GM18502 (cell line): ENCODE measurements at regions not wholly inside any gene's neighbourhood (a gene's known extent, or its start where the extent isn't known, plus 50 kb on each side); places are given as distances from the start of the nearest gene placed in this dataset.

ENCODE experiments used
- ATAC-seq: cut with Tn5 transposase; IDR thresholded peaks from one replicate; pipeline ENCODE4 v1.9.1; 2021; ENCODE audit warnings: mild to moderate bottlenecking; ENCODE audit not compliant: unreplicated experiment, poor library complexity

DNA sequence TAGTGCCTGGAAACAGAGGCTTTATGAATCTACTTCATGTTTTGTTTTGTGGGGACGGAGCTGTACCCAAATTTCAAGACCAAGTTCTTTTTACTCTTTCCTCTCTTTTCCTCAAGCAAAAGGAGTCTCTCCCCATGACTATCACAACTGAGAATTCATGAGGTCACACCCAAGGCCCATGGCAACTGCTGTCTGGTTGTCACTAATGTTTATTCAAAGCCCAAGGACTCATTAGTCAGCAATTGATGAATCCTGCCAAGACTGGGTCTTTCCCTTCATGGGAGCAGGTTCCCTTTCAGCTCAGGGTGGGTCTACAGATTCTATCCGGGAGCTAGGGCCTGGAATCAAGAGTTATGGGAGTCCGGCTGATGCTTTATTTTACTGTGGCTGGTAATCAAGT is 441.5 kb upstream of the PCDH20 start:
- ATAC-seq = no peak

DNA sequence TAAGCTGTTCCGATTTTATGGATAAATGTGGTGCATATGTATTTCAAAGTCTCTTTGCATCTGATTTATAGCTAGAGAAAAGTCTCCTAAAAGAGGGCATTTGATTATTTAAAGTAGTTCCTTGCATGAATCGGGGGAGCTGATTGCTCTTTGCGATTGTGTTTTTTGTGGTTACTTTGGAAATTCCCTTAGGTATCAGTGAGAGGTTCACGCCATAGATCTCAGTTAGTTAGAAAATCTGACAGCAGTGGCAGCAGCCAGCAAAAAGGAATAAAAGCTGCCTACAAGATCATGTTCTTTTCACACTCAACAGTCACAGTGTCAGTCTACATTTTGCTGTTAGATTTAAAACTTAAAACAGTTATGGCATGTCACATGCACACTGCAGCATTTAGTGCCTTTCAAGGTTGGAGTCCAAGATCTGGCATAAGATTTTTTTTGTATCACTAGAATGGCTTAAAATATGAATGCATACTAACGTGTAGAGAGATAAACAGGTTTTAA is 436.5 kb upstream of the PCDH20 start:
- no peak for ATAC-seq

DNA sequence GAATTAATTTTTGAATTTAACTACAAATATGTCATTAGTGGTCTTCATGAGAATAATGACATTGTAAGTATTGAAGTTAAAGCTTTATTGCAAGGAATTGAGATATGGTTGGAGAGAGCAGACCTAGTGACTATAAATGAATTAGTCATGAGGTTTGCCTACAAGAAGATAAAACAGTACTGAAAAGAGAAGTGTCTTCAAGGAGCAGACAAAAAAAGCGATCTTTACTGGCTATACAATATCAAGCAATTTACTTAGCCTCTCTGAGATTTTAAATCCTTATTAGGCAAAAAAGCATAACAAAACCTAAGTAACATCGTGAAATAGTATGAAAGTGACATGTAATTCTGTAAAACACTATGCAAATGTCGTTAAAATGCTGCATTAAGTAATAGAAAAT is 435.1 kb upstream of the PCDH20 start:
- ATAC-seq = no peak

DNA sequence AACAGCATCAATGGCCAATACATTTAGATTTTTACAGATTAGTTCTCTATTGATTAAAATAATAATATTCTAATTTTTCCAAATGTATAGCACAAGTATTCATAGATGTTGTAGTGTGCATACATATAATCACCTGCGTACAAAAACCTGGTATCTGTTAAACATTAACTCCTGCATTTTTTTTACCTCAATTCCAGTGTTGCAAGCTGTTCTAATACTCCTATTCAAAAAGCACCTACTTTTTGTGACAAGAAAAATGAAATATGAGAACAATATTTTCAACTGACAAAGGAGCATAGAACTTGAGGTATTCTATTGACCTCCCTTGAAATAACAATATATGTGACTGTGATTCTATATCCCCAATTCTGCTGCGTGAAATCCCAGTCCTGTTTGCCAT is 422.9 kb upstream of the PCDH20 start:
- no peak for ATAC-seq

DNA sequence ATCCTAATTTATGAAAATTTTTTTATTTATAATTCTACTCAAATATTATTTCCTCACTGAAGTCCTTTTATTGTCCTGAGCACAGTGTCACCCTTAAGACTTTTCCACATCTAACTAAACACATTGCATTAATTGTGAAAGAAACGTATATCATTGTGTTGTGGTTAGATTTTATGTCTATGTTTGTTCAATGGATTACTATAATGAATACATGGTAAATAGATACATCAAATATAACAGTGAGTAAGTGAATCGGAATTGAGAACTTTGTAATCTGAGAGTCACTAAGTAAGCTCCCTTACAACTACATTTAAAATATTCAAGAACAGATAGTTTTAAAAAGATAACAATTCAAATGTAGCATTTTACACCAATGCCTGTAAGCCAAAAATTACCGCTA is 417.6 kb upstream of the PCDH20 start:
- no peak for ATAC-seq

DNA sequence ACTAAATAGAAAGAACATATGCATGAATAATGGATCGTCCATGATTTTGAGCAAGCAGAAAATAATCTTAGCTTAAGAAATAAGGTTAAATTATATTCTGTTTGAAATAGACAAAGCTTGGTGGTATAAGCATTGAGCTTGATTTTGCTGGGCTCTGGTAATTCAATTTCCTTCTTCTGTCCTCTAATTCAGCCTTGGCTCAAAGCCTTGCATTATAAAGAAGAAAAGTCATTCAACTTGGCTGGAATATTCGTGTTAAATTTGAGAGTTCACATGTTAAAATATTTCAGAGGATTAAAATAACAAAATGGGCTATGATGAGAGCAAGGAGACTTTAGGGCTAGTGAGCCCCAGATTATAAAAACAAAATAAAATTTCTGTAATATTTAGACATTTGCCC is 415.4 kb upstream of the PCDH20 start:
- ATAC-seq = no peak

DNA sequence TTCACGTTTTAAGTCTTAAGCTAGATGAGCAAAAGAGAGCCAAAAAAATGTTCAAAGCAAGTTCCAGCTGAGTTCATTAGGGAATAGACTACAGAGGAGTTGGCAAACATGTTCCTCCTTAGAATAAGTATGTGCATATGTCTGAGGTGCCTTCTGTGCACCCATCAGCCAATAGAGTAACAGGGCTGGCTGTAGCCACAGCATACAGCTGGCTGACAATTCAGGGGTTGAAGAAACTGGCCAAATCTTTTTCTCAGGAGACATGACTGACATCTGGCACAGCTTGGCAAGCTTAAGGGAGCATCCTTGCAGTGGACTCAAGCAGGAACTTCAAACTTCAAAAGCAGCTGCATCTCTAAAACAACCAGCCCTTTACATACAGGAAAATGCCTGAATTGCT is 414.8 kb upstream of the PCDH20 start:
- ATAC-seq = no peak

DNA sequence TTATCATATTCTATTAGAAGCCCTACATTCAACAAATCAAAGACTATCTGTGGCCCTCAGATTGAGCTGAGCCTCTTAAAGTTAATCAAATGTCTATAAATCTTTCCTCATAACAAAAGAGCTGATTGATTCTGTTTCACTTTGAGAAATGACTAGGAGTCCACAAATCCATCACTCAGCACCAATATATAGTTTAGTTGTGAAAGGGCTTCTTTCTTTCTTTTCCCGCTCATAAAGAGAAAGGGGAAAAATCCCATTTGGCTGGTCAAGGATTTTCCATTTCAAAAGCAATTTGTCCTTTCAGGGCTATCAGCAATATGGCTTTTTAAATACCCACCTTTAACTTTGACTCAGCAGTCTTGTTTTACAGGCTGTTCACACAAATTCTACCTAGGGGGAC is 408.5 kb upstream of the PCDH20 start:
- ATAC-seq = no peak

DNA sequence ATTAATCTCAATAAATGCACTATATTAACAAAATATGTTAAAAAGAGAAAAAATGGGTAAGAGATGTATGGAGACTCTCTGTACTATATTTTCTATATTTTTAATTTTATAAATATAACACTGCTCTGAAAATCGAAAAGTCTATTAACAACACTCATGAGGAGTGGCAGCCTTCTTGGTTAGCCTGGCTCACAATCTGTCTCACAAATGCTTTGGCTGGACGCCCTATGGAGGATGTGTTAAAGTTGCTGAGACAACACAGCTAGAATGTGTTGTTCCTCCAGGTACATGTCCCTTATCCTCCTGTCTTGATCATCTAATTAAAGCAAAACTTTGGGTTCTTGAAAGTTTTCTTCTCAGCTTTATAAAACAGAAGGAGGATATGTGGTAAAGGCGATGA is 396.6 kb upstream of the PCDH20 start:
- ATAC-seq = no peak

DNA sequence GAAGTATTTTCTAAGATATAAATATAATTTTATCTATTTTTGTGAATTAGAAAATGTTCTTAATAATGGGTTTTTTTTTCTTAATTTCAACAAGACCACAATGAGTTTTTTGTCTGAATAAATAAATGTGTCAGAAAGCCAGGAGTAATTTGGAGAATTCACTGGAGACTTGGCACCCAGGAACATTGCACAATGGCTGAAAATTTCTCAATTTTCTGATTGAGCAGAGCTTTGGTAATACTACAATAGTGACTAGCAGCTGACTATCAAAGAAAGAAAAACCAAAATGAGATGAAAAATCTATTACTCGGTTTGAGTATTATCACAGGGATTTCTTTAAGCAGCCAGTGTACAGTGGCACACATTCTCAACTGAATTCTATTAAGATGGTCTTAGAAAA is 394.4 kb upstream of the PCDH20 start:
- no peak for ATAC-seq

DNA sequence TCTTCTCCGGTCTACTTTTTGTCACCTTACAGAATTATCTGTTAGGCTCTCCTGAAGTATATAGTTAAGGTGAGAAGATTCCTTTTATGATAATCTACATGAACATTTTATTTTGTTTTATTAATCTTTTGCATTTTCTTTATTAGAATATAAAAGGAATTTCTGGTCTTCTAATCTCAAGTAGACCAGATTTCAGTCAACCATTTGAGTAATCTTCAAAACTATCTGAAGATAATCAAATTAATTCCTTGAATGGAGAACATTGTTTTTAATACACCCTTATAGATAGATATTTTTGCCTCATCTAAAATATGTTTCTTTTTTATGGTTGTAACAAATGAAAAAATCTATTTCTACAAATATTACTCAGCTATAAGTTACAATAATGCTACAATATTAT is 381.7 kb upstream of the PCDH20 start:
- no peak for ATAC-seq

DNA sequence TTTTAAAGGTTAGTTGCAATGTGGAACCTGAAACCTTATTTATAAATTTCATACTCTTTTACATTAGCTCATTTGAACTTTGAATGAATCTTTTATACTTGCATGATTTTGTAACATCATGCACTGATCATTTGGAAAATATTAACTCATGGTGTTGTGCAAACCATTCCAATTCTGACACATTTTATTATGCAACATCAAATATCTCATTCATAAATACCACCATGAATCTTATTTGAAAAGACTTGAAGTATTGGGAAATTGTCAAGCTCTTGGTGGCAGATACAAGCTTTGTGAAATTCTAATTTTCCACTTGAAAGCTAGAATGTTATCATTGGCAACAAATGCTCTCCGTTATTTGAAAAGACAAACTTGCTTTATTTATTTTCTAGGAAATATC is 379.9 kb upstream of the PCDH20 start:
- ATAC-seq = no peak

DNA sequence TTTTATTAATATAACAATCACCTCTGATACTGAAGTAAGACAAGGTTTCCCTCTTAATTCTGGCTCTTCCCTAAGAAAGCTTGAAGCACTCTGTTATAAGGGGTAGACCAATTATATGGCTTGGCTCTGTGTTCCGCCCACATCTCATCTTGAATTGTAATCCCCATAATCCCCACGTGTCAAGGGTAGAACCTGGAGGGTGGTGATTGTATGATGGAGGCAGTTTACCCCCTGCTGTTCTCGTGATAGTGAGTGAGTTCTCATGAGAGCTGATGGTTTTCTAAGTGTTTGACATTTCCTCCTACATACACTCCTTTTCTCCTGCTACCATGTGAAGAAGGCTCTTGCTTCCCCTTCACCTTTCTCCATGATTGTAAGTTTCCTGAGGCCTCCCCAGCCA is 363.8 kb upstream of the PCDH20 start:
- no peak for ATAC-seq

DNA sequence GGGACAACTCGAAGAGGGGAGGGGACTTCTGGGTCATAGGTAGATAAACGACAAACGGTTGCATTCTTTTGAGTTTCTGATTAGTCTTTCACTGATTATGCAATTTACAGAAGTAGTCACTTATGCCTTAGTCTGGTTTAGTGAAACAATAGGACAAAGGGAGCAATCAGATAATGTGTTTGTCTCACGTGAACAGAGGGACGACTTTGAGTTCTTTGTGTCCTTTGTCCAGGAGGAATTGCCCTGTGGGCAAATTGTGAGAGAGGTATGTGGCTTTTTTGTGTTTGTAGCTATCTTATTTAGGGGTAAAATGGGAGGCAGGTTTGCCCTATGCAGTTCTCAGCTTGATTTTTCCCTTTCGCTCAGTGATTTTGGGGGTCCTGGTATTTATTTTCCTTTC is 362.9 kb upstream of the PCDH20 start:
- no peak for ATAC-seq

DNA sequence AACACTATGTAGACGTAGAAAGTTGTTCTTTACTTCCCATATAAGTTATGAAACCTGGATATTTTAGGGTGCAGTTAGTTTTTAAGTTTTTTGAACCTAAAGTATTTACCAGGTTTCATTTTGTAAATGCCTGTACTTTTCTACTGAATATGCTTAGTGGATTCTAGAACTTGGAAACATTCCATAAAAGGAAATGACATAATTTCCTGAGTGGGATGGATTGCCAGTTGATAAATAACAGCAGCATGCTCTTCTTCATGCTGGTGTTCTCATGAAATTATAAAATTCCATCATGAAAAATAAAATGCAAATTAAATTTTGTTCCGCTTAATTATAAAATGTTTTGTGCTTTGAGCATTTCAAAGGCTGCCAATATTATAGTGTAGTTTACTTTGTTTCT is 362.2 kb upstream of the PCDH20 start:
- ATAC-seq = no peak

DNA sequence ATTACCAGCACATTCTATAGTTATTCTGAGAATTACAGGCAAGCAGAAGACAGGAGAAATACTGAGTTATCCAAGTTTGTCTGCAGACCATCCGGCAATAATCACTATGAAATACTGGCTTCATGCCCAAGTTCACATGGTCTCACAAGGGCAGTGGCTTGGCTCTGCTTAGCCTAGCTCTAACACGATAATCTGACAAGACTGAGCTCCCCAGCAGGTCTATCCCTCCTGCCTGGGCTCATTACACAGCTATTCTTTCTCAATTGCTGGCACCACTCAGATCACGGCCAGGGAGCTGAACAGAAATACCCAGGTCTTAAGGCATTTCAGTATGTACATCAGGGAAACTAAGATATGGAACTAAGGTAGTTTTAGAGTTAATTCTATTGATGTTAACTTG is 361.6 kb upstream of the PCDH20 start:
- no peak for ATAC-seq

DNA sequence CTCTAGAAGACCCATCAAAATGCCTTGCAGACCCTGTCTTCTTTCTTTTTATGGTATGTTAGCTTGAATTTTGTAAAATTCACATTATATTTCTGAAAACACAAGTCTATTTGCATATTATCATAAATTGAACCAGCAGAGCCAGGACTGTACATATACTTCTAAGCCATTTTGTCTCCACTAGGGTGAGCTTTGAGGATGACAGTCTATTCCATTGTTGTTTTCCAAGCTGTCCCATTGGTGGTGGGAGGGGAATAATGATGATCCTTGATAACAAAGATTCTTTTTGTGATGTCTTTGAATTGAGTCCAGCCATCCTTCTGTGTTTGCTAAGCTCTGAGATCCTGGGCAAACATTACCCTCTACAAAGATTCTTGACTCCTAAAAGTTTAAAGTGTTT is 359.3 kb upstream of the PCDH20 start:
- no peak for ATAC-seq

DNA sequence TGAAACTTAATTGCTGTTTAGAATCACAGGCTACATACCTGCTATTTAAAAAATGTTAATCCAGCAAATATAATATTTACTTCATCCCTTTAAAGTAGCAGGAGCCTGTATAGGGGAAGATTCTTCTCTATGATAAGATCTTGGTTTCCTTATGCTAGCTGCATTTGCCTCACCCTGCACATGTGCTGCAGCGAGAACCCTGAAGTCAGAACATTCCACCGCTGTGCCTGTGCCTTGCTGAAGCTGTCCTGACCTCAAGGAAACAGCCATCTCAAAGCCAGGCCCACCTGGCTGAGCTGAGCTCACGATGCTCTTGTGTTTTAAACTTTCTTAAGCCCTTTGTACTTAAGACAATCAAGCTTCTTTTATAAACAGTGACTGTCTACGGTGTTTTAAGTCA is 355.0 kb upstream of the PCDH20 start:
- no peak for ATAC-seq

DNA sequence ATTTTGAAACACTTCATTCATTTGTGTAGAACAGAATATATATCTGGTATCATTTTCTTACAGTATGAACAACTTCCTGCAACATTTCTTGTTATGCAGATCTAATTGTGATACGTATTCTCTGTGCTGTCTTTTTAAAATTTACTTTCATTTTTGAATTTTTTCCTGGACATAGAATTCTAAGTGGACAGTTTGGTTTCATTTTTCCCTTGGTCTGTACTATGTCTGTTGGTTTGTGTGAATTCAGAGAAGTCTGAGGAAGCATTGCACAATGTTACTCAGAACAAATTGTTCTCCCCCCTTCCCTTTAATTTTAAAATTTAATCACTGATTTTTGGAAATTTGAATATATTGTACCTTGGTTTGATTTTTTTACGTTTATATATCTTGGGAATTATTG is 352.5 kb upstream of the PCDH20 start:
- ATAC-seq = no peak

DNA sequence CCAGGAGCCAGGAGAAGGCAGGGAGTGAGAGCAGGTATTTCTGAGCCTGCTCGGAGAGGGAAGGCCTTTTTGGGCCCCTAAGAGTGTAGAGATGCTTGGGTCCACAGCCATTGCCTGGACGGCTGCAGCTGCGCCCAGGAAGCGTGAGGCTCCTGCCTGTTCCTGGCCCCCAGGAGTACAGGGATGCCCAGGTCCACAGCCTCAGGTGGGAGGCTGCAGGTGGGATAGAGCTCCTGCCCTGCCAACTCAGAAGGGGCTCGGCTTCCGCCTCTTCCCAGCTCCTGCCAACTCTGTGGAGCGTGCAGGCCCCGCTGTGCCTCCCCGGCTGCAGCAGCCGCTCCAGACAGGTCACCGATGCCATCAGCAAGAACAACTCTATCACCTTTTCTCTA is 351.0 kb upstream of the PCDH20 start:
- no peak for ATAC-seq

DNA sequence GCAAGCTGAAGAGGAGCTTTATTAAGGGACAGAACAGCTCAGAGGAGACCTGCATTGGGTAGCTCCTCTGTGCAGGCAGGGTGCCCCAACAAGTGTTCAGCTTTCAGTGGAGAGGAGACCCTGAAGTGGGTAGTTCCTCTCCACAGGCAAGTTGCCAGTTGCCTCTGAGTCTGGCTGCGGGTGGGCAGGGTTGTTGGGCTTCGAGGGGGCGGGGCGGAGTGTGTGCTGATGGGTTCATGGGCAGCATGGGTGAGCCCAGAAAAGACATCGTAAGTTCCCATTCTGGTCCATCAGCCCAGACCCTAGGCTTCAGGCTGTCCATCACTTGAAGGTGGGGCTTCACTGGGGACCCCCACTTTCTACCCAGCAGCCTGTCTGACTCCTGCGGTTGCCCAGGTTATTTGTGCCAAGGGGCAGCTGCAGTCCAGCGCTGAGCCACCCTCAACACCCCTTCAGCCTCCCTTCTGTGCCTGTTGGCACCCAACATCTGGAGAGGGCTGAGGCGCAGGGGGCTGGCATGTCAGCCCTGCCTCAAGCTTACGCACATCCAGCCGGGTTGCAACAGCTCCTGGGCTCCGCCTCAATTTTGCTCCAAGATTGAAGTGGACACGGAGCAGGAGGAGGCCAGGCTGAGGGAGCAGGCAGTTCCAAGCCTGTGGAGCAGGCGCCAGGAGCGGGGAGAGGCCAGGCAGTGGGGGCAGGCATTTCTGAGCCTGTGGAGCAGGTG is 350.5 kb upstream of the PCDH20 start:
- ATAC-seq = no peak

DNA sequence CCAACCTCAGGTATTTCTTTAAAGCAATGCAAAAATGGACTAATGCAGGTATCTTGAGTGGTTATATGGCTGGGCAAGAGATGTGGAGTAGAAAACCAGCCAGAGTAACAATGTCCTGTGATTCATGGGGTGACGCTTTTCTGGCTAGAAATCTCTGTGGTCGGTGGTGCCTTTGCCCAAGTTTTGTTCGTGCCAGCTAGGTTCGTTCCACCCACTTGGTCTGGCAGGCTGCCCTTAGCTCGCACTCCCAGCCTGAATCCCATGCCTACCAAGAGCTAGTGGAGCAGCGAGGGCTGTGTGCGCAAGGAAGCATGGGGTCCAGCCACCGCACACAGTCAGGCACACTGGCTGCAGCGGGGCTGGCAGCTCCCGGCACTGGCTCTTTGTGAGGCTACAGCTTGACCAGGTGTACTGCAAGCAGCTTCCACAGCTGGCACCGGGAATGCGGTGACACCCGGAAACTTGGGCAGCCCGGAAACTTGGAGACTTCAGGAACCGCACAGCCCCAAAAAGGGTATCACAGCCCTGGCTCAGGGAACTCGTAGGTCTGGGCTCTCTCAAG is 349.6 kb upstream of the PCDH20 start:
- ATAC-seq = no peak
